GM21723 (cell line): ENCODE measurements at regions not wholly inside any gene's neighbourhood (a gene's known extent, or its start where the extent isn't known, plus 50 kb on each side); places are given as distances from the start of the nearest gene placed in this dataset.

ENCODE experiments used
- ATAC-seq: cut with Tn5 transposase; IDR thresholded peaks from one replicate; pipeline ENCODE4 v1.9.1; 2021; ENCODE audit warnings: mild to moderate bottlenecking, moderate library complexity; ENCODE audit not compliant: unreplicated experiment

DNA sequence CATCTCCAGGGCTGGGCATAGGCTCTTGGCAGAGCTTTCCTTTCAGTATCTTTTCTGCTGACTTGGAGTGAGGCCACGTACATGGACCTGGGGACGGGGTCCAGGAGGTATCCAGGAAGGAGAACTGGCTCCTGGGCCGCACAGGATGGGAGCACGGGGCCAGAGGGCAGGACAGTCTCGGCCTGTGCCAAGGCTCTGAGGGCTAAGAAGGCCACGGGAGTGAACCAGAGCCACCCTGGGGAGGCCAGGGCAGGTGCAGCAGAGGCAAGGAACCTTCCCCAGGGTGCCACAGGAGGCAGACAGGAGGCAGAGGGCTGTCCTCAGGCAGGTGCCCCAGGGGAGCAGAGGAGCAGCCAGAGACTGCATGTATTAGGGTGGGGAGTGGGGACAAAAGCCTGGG is 50.3 kb downstream of the PLXNA1 start:
- no peak for ATAC-seq

GRCh38 chr3:127033786-127034185 is 50.9 kb downstream of the PLXNA1 start:
- ATAC-seq = no peak

- ATAC-seq = no peak
These were observed 51.5 kb downstream of the PLXNA1 start for GRCh38 chr3:127034195-127034989.

DNA sequence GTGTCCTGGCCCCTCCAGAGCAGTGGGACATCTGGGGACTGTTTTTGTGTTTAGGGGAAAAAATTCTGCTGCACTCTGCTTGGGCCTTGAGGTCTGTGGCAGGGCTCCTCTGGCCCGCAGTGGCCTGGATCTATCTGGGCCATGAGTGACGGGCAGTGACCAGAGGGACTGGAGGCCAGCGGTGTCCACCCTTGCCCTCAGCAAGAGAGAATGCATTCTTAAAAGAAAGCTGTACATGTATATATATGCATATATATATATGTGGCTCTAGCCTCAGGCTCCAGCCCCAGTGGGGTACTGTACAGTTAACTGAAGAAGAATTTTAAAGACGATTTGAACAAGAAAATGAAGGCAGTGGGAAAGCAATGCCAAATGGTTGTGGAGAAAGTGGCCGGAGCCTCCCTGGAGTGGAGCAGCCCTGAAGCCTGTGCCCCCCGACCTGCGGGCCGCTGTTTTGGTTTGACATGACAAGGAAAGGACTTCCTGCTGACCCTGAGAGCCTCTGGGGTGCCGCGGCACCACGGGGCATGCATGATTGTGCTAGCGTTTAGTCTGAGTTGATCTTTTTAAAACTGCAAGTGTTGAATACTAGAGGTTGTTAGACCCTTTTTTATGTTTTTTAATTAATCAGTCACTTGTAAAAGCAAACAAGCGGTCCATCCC is 52.2 kb downstream of the PLXNA1 start:
- no peak for ATAC-seq

DNA sequence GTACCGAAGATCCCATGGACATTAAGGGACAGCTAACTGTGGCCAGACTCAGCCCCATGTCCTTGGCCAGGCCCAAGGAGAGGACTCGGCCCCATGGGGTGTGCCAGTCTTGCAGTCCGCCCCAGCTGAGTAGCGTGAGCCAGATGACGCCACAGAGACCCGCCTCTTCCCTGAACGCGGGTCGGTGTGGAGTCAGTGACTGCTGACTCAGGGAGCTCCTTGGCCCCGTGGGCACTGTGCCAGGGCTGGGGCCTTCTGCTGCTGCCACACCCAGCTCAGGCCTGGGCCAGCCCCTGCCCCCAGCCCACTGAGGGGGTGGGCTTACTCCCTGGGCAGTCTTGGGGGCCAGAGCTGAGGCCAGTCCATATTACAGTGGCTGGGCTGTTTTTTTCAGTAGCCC is 52.8 kb downstream of the PLXNA1 start:
- ATAC-seq = no peak

- no peak for ATAC-seq
These were observed 53.5 kb downstream of the PLXNA1 start for GRCh38 chr3:127036209-127037020.

- no peak for ATAC-seq
These were observed 54.1 kb downstream of the PLXNA1 start for GRCh38 chr3:127037021-127037400.

DNA sequence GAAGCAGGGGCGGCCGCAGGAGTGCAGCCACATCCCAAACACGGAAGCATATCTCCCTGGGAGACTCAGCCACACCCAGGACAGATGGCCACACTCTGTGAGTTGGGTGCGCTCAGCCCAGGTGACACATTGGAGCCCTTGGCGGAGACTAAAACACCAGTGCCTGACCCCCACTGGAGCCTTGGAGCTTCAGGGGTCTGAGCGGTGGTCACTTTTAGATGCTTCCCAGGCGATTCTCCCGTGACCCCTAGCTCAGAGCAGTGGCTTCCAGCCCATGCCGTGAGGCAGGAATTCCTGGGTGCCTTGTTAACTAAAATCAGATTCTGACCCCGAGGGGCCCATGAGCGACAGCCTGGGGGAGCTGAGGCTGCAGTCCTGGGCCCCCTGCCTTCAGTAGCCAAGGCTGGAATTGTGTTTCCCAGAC is 54.5 kb downstream of the PLXNA1 start:
- ATAC-seq = no peak

GRCh38 chr3:127037971-127038446 is 55.1 kb downstream of the PLXNA1 start:
- ATAC-seq = no peak

DNA sequence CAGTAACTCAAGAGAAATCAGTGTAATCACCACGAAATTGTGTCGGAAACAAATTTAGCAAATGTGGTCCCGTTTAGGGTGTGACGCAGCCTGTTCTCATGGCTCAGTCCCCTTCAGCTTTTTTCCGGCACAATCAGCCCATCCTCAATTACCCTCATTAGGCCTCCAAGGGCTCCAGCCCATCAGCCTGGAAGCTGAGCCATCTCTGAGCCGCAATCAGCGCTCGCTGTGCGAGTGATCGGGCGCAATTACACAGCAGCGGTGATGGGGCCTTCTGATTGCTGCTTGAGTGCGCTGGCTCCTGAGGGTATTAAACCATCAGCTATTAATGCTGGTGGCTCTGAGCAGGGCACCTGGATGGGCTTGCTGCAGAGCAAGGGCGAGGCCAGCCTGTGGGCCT is 55.6 kb downstream of the PLXNA1 start:
- ATAC-seq = no peak

- ATAC-seq = no peak
These were observed 56.1 kb downstream of the PLXNA1 start for GRCh38 chr3:127038923-127039581.

DNA sequence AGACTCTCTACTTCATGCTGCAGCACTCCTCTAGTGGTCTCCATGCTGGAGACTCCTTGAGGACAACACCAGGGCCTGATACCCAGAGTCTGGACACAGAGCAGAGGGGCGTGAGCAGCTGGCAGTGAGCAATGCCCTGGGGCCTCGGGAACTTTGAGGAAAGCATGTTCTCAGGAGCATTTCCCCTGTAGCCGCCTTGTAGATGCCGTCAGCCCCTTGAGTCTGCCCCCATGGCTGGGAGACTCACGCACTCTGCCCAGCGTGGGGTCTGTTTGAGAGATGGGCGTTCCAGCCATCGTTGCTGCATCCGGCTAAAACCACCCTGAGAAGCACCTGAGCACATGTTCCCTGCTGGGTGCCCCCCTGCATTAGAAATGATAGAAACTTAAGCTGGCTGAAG is 56.8 kb downstream of the PLXNA1 start:
- no peak for ATAC-seq

DNA sequence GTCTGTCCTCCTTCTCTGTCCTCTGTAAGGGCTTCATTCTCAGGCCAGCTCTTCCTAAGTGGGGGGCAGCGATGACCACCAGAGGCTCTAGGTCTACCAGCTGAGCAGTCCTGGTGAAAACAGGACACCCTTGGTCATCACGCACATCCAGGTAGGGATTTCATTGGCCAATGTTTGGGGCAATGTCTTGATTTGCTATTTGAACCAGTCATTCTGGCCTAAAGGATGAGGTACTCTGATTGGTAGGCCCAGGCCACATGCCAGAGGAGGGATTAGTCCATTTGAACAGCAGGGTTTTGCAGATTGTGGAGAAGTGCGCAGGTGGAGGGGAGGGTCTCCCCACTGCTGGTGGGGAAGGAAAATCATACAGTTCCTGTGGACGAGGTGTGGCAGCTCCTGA is 57.3 kb downstream of the PLXNA1 start:
- ATAC-seq = no peak

DNA sequence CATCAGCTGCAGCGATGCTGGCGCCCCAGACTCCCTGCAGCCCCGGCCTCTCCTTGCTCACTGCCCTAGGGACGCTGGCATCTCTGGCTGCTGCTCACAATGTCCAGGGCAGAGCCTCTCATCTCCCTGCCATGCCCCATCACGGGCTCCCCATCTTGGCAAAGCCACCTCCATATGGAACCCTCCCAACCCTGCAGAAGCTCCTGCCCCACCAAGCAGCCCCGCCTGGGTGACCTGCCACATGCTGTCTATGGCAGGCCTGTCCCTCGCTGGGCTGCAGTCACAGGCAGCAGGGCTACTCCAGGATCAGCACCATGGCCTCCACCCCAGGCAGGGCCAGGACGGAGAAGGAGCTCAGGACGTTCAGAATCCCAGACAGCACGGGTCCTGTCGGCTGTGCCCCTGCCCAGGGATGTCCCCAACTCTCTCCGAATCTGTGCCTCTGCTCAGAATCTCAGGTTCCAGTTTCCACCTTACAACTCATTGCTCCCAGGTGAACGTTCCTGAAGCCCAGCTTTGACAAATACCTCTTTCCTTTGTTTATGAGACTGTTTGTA is 58.4 kb downstream of the PLXNA1 start:
- ATAC-seq = no peak

- ATAC-seq = no peak
These were observed 59.0 kb downstream of the PLXNA1 start for GRCh38 chr3:127041933-127042332.

GRCh38 chr3:127042634-127043033 is 59.7 kb downstream of the PLXNA1 start:
- ATAC-seq = no peak

DNA sequence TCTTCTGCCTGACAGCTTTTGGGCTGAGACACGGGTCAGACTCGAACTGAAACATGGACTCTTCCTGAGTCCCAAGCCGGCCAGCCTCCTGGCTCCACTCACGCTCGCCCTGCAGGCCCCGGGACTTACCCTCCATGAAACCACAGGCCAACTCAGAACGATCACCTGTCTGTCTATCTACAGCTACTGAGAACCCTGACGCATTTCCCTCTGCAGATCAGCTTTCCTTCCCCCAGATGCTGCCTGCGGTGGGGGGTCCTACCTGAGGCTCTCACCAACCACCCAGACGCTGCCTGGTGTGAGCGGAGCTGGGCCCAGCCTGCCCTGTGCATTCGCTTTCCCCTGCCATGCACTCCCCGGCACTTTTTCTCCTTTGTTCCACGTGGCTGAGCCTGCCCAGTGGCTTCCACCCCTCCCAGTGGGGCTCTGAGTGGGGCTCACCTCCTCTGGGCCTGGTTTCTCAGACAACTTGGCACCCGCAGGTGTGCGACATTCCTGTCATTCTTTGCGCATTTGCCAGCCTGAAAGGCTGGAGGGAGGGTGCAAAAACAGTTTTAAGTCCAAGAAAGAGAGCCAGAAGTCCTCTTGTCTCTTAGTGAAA is 60.2 kb downstream of the PLXNA1 start:
- no peak for ATAC-seq

DNA sequence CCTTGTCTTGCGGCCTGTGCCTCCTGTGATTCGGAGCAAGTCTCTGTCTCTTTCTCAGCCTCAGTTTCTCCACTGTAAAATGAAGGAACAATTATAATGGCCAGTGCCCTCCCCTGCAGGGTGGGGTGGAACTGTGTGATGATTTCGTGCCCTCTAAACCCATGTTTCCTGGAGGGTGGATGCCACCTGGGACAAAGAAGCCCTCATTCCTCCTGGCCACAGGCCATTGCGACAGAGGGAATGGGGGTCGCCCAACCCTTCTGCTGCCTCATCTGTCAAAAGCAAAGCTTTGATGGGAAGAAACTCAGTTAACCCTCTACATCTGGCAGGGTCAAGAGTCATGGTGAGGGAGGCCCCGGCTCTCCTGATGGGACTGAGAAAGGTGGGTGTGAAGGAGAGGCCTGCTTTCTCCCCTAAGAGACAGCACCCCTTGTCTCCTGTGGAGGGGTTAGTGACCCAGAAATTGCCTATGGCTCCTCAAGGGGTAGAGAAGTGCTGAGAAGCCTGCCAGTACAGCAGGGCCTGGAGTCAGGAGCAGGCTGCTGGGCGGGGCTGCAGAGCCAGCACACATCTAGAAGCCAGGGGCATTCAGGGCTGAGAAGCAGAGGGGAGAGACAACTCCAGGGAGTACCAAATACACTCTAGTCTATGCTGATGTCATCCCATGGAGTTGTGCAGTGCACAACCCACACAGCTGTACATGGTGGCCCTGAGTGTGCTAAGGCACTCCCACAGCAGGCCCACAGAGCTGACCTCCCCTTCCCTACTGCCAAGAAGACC is 61.0 kb downstream of the PLXNA1 start:
- no peak for ATAC-seq

DNA sequence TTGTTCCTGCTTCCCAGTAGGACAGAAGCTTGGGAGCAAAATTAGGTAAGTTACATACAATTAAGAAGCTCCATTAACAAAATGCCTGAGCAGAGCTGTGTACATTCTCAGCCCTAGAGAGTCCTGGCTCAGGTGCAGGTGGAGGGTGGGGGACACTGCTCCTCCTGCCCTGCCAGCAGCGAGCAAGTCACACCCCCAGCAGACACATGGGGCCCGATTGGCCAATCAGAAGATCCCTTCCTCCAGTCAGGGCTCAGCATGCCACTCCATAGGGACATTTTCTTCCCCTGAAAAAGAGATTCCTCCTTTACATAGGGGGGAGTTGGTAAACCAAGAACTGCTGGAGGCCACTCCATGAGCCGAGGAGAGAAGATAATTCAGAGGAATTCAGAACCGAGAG is 62.1 kb downstream of the PLXNA1 start:
- ATAC-seq = no peak
